GM10248 (cell line): ENCODE measurements at regions not wholly inside any gene's neighbourhood (a gene's known extent, or its start where the extent isn't known, plus 50 kb on each side); places are given as distances from the start of the nearest gene placed in this dataset.

Experiments used
- CTCF ChIA-PET: fragments of 300-600 bp; sonication (Branson Sonifier 250); formaldehyde crosslinking; extraction: SDS; loops from one replicate; lab custom pipeline; 2021; ENCODE audit warnings: antibody characterized with exemption; lab: Yijun Ruan, JAX
- POLR2A ChIA-PET: fragments of 350-650 bp; sonication (Branson Sonifier 250); formaldehyde crosslinking; extraction: SDS; loops from one replicate; lab custom pipeline; 2020; ENCODE audit warnings: antibody characterized with exemption; lab: Yijun Ruan, JAX
- DNase-seq: peaks from one replicate; pipeline ENCODE4 v3.0.0; 2012; ENCODE audit errors: extremely low spot score
- TF ChIP-seq, protein P1 (sequence below): IDR thresholded peaks from 2 replicates; pipeline ENCODE4 v1.5.1; 2012; ENCODE audit warnings: mild to moderate bottlenecking, low read depth; ENCODE audit errors: extremely low read depth, missing control alignments, control extremely low read depth

DNA sequence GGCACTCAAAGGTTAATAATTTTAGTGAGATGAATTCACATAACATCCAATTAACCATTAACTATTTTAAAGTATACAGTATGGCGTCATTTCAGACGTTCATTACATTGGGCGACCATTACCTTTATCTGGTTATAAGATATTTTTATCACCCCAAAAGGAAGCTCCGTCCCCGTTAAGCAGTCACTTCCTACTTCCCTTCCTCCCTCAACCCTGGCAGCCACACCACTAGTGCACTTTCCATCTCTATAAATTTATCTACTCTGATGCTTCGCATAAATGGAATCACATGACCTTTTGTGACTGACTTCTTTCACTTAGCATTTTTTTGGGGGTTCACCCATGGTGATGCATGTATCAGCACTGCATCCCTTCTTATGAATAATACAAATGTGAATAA is 168.3 kb upstream of the PUM3 start:
- CTCF ChIA-PET, result interaction anchor here (1.1 kb wide), 1 partner anchor 13 kb away, joined by 3 read pairs; no protein-coding TSS in a partner anchor
- POLR2A ChIA-PET, result no interaction called here
- DNase-seq, result no peak
- TF ChIP-seq, protein P1, sequence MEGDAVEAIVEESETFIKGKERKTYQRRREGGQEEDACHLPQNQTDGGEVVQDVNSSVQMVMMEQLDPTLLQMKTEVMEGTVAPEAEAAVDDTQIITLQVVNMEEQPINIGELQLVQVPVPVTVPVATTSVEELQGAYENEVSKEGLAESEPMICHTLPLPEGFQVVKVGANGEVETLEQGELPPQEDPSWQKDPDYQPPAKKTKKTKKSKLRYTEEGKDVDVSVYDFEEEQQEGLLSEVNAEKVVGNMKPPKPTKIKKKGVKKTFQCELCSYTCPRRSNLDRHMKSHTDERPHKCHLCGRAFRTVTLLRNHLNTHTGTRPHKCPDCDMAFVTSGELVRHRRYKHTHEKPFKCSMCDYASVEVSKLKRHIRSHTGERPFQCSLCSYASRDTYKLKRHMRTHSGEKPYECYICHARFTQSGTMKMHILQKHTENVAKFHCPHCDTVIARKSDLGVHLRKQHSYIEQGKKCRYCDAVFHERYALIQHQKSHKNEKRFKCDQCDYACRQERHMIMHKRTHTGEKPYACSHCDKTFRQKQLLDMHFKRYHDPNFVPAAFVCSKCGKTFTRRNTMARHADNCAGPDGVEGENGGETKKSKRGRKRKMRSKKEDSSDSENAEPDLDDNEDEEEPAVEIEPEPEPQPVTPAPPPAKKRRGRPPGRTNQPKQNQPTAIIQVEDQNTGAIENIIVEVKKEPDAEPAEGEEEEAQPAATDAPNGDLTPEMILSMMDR, result no peak

DNA sequence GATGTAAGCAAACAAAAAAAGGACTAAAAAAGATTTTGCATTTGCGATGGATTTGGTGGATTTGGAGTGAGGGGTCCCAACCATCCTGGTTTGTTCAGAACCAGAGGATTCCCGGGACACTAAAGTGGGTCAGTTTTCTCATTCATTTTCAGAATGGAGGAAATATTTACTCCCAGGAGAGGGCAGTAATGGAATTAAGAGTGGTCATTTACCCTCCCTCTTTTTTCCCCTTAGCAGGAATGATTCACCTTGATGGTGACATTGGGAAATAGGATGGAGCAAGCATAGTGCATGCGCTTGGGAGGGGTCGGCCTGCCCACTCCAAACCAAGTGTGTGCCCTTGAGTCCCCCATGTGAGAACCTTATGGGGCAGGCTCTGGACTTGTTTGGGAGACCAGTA is 164.2 kb upstream of the PUM3 start:
- DNase-seq, result no peak
- ChIA-PET CTCF (interaction anchor here (1.9 kb wide), 1 partner anchor 9 kb away, joined by 4 read pairs; no protein-coding TSS in a partner anchor), POLR2A (no interaction called here)
- TF ChIP-seq, protein P1, result no peak

DNA sequence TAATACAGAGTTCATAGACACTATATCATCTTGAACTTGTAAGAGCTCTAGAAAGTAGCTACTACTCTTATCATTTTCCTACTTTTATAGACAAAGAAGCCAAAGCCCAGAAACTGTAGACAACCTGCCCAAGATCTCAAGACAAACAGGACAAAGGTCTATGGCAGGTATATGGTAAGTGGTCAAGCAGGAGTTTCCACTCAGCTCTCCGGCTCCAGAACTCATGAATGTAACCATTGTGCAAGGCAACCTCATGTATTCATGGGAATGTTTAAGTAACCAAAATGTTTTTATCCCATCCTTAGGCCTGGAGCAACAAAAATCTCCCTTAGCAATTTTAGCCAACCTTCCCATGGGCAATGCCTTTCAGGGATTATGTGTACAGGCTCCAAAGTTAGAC is 163.4 kb upstream of the PUM3 start:
- CTCF ChIA-PET, result interaction anchor here (1.4 to 3.1 kb wide), 3 partner anchors 12 to 25 kb away, joined by 3 to 9 read pairs (median 3); no protein-coding TSS in a partner anchor
- TF ChIP-seq, protein P1, result no peak
- DNase-seq, result no peak
- POLR2A ChIA-PET, result no interaction called here

DNA sequence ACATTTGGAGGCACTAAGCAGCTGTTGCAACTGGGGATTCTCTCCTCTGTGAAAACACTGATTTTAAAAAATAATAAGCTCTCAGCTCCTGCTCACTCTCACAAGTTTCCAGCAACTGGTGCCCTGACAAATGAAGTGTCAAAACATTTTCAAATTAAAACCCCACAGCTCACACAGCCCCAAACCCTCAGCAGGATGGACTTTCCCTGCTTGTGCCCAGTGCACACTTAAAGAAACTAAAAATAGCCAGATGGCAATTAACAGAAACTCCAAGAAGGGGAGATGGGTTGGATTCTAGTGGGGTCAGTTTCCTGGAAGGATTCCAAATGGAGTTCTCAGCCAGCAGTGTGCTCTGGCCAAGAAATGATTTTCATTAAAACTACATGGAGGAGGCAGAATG is 163.0 kb upstream of the PUM3 start:
- DNase-seq, result no peak
- POLR2A ChIA-PET, result no interaction called here
- TF ChIP-seq, protein P1, result no peak
- CTCF ChIA-PET, result interaction anchor here (1.4 to 3.1 kb wide), 4 partner anchors 12 to 39 kb away, joined by 3 to 9 read pairs (median 3); no protein-coding TSS in a partner anchor

DNA sequence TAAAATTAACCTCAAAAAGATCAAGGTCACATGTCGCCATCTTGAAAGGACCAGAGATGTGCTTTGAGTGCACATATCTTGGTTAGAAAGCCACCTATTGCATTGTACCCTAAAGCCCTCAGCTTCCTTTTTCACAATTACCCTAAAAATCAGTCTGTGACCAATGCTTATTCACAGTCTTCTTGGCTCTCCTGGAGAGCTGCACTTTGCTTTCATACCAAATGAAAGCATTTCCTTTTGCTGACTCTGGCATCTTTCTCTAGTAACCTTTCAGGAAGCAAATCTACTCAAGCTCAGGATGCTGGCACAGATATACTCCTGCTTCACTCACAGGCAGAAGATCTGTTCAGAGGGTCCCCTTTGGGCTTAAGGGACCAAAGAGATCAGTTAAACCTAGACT is 160.7 kb upstream of the PUM3 start:
- ChIA-PET CTCF (interaction anchor here (3.1 kb wide), 1 partner anchor 19 kb away, joined by 9 read pairs; no protein-coding TSS in a partner anchor), POLR2A (no interaction called here)
- TF ChIP-seq, protein P1, result no peak
- DNase-seq, result no peak

DNA sequence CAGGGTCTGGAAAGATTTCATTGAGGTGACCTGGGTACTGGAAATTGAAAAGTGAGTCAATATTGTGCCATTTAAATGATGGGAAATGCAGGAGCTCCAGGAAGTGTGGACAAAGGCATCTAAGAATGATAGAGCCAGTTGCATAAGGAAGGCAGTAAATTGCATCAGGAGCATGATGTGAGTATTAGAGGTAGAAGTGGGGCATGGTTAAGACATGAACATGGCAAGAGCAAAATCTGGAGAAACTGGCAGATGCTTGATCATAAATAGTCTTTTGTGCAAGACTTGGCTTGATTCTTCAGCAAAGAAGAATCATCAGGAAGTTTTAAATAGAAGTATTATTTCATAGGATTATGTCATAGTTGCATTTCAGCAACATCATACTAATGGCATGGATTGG is 157.4 kb upstream of the PUM3 start:
- DNase-seq, result no peak
- CTCF ChIA-PET, result interaction anchor here (1.7 kb wide), 1 partner anchor 124 kb away, joined by 3 read pairs; no protein-coding TSS in a partner anchor
- POLR2A ChIA-PET, result no interaction called here
- TF ChIP-seq, protein P1, result no peak

DNA sequence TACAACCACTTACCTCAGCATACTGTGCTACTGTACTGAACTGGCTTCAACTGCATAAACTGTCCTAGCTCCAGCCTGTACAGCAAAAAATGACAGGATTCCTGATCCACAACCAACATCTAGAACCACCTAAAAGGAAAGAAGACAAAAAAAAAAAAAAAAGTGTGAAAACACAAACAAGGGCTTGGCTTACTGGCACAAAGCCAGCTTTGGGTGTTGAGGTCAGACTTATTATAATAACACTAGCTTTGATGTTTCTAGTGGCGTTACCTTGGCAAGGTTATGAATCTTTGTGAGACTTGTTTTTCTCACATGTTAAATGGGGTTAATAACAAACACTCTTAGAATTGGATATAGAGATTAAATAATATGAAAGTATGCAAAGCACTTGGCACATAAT is 148.5 kb upstream of the PUM3 start:
- TF ChIP-seq, protein P1, result no peak
- ChIA-PET POLR2A (no interaction called here), CTCF (no interaction called here)
- no peak for DNase-seq
